Mucosa of descending colon (tissue), 3 donors: ENCODE measurements at regions not wholly inside any gene's neighbourhood (a gene's known extent, or its start where the extent isn't known, plus 50 kb on each side); places are given as distances from the start of the nearest gene placed in this dataset.

ENCODE experiments used
- ATAC-seq: fragments of 200-7000 bp; cut with Tn5 transposase; one replicate; pipeline ENCODE4 v1.9.1; 2020; ENCODE audit warnings: mild to moderate bottlenecking, moderate library complexity
- DNase-seq, 3 donors: peaks; one replicate each; pipeline ENCODE4 v3.0.0-alpha.2; 2020
- H3K36me3 ChIP-seq: fragments of 200-600 bp; one replicate; pipeline ENCODE4 v1.8.0; 2021; ENCODE audit warnings: low read depth, mild to moderate bottlenecking
- H3K4me1 ChIP-seq: fragments of 200-600 bp; one replicate; pipeline ENCODE4 v1.8.0; 2021; ENCODE audit warnings: low read depth, mild to moderate bottlenecking
- H3K4me3 ChIP-seq: fragments of 200-600 bp; one replicate; pipeline ENCODE4 v1.8.0; 2021; ENCODE audit warnings: mild to moderate bottlenecking
- H3K9me3 ChIP-seq: fragments of 200-600 bp; one replicate; pipeline ENCODE4 v1.8.0; 2021; ENCODE audit warnings: mild to moderate bottlenecking
- intact Hi-C, 2 donors: fragments of 100-400 bp; cut with DNase I in 1 of 2; cut with micrococcal nuclease in 1 of 2; formaldehyde crosslinking; loops; one replicate each; pipeline versions ENCODE4 v1.11.0 to v1.11.1; 2022; cut with DNase I, micrococcal nuclease
- TF ChIP-seq, protein P1 (sequence below): fragments of 200-600 bp; IDR thresholded peaks from one replicate; pipeline ENCODE4 v1.8.0; 2022; ENCODE audit warnings: antibody characterized with exemption, mild to moderate bottlenecking
- donor health status: DM: no; HTN: no; CAD: no; lungs with moderate emphysema.
- donor health status: DM: no; HTN: no; CAD: no.
- donor health status: DM: no; HTN: yes; CAD: no.

DNA sequence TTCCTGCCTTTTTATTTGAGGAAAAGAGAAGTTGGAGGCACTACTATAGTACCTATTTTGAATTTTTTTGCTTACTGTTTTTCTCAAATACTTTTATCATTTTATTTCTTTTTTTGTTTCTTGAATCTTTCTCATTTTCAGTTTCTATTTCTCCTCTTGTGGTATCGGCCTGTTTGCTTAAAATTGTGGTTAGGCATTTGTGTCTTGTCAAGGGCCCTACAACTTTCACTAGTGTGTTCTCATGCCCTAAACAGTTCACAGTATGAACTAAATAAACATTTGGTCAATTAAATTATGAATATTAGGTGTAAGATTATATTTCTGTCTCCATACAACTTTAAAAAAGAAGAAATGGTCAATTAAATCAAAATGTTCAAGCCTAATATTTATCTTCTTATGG lies 613.5 kb downstream of the MBD2 start:
- no peaks in the 10 kb centered on the region for H3K9me3 ChIP-seq
- no peaks in the 10 kb centered on the region for H3K4me1 ChIP-seq
- H3K4me3 ChIP-seq = no peak overlapping the region
- no peaks in the 10 kb centered on the region for H3K36me3 ChIP-seq
- ATAC-seq (no peak), DNase-seq (no peak)
- intact Hi-C loops = no loop called here
- TF ChIP-seq, protein P1, sequence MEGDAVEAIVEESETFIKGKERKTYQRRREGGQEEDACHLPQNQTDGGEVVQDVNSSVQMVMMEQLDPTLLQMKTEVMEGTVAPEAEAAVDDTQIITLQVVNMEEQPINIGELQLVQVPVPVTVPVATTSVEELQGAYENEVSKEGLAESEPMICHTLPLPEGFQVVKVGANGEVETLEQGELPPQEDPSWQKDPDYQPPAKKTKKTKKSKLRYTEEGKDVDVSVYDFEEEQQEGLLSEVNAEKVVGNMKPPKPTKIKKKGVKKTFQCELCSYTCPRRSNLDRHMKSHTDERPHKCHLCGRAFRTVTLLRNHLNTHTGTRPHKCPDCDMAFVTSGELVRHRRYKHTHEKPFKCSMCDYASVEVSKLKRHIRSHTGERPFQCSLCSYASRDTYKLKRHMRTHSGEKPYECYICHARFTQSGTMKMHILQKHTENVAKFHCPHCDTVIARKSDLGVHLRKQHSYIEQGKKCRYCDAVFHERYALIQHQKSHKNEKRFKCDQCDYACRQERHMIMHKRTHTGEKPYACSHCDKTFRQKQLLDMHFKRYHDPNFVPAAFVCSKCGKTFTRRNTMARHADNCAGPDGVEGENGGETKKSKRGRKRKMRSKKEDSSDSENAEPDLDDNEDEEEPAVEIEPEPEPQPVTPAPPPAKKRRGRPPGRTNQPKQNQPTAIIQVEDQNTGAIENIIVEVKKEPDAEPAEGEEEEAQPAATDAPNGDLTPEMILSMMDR = no peak

DNA sequence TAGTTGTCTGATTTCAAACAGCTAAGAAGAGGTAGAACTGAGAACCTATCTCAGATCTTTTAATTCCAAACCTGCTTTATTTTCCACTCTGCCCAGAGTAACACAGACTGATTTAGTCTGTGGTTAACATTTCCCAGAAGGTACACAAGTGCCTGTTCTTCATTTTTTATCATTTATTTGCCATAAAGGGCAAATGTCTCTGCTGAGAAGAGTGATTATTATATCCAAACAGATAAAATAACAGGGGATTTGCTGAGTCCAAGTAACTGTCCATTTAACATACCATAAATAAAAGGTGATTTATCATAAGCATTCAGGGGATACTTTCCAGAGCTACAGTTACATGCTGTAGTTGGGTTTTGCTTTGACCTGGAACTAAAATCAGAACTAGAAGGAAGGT lies 617.7 kb downstream of the MBD2 start:
- intact Hi-C loops = no loop called here
- Histone ChIP-seq H3K9me3 (no peaks in the 10 kb centered on the region), H3K4me1 (no peaks in the 10 kb centered on the region), H3K36me3 (no peaks in the 10 kb centered on the region), H3K4me3 (no peak overlapping the region)
- TF ChIP-seq, protein P1 = no peak
- ATAC-seq = no peak
- no peak for DNase-seq

DNA sequence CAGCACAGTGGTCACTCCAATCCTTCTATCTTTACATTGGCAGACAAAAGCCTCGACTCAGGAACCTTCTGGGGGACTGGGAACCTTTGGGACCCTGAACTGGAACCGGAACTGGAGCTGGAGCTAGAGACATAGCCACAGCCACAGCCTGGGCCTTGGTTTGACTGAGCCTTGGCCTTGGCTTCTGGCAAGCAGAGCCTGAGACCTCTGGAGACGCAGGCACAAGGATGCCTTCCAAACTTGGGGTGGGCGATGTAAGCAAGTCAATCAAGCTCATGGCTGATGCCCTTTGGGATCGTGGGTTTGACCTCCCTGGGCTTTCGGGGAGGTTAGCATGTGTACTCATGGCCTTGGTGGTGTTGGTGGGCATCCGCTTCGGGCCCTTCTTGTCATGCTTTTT lies 619.3 kb downstream of the MBD2 start:
- ATAC-seq (no peak), DNase-seq (no peak)
- H3K4me3 ChIP-seq = no peak overlapping the region
- H3K9me3 ChIP-seq = no peaks in the 10 kb centered on the region
- intact Hi-C loops = no loop called here
- no peaks in the 10 kb centered on the region for H3K36me3 ChIP-seq
- H3K4me1 ChIP-seq = no peaks in the 10 kb centered on the region
- TF ChIP-seq, protein P1 = no peak

DNA sequence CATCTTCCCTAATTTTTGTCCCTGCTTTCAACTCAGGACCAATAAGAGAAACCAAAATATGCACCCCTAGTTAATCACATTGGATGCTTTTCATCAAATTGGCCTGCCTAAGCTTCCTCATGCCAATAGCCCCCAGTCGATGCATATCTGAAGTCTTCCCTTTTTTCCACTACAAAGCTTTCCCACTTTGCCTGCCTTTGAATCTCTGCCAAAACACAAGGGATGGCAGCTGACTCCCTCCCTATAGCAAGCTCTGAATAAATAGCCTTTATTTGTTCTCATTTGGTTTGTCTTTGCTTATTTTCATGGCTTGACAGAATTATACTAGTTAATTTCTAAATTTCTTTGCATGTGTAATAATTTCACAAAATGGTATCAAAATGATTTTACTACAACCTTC lies 621.2 kb downstream of the MBD2 start:
- ATAC-seq (no peak), DNase-seq (no peak)
- Histone ChIP-seq H3K9me3 (no peaks in the 10 kb centered on the region), H3K4me1 (no peaks in the 10 kb centered on the region), H3K4me3 (no peak overlapping the region), H3K36me3 (no peaks in the 10 kb centered on the region)
- intact Hi-C loops = no loop called here
- TF ChIP-seq, protein P1 = no peak

DNA sequence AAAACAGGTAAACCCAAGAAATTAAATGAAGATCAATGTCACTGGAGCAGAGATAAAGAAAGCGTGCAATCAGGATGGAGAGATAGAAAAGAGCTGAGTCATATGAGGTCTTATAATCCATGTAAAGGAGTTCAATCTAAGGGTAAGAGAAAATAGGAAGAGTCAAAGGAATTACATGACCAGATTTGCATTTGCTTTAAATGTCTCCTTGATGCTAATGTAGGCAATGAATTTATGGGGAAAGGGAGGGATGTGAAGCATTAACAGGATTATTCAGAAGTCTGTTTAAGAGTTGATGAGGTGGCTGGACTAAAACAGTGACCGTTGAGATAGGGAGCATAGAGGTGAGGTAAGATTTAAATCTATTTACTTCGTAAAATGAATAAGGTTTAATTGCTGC lies 623.1 kb downstream of the MBD2 start:
- no peaks in the 10 kb centered on the region for H3K9me3 ChIP-seq
- H3K4me3 ChIP-seq = no peak overlapping the region
- ATAC-seq = no peak
- TF ChIP-seq, protein P1 = no peak
- H3K36me3 ChIP-seq = no peaks in the 10 kb centered on the region
- intact Hi-C loops = no loop called here
- no peaks in the 10 kb centered on the region for H3K4me1 ChIP-seq
- DNase-seq = no peak

DNA sequence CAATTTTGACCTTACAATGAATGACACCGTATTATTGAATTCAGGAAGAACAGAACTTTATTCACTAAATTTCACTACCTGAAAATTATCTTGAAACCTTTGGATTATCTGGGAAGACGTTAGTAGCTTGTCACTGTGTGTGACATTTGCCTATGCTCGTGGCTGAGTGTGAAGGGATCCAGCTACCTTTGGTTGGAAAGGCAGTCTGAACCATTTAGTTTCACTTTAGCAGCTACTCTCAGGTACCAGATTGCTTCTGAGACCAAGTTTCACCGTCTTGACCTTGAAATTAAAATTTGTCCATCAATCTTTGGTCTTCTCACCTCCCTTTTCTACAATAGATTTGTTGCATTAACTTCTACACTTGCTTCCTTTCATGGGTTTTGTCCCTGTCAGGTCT lies 637.5 kb downstream of the MBD2 start:
- intact Hi-C loops = no loop called here
- ATAC-seq (no peak), DNase-seq (no peak)

More for the DNA sequence above, 637.5 kb downstream of the MBD2 start:
- Histone ChIP-seq H3K9me3 (no peaks in the 10 kb centered on the region), H3K4me1 (no peaks in the 10 kb centered on the region), H3K36me3 (no peaks in the 10 kb centered on the region), H3K4me3 (no peak overlapping the region)
- TF ChIP-seq, protein P1 = no peak
